H1 (cell line): ENCODE measurements at regions not wholly inside any gene's neighbourhood (a gene's known extent, or its start where the extent isn't known, plus 50 kb on each side); places are given as distances from the start of the nearest gene placed in this dataset.

Experiments used
- CTCF ChIA-PET: fragments of 300-600 bp; sonication (Branson Sonifier 250); formaldehyde crosslinking; loops from one replicate; lab custom pipeline; 2021; ENCODE audit not compliant: partially characterized antibody; lab: Charles Lee
- POLR2A ChIA-PET: fragments of 300-600 bp; sonication (Branson Sonifier 250); formaldehyde crosslinking; loops from one replicate; lab custom pipeline; 2021; ENCODE audit warnings: inconsistent platforms; ENCODE audit not compliant: partially characterized antibody; lab: Charles Lee
- DNase-seq, 2 experiments: peaks; one replicate each; pipeline versions ENCODE4 v3.0.0 to v3.0.0-alpha.2; 2010 to 2022; ENCODE audit warnings: low spot score in 2 of 2, low read depth in 1 of 2, mixed read lengths in 1 of 2
- FAIRE-seq: peaks from 2 replicates; lab custom pipeline; 2011; peaks lifted over from hg19 to GRCh38; lab: Jason Lieb, UNC
- H2AFZ ChIP-seq: 2 replicates; pipeline ENCODE4 v1.8.1; 2012; ENCODE audit warnings: low read length, inconsistent platforms
- H2AK5ac ChIP-seq: 2 replicates; pipeline ENCODE4 v1.6.1; 2013; ENCODE audit warnings: low read depth, low read length
- H2BK120ac ChIP-seq: replicated peaks from 2 replicates; pipeline ENCODE3; 2013; ENCODE audit warnings: low read depth, low read length, inconsistent platforms
- H2BK12ac ChIP-seq: 2 replicates; pipeline ENCODE4 v1.6.1; 2013; ENCODE audit warnings: low read depth, low read length
- H2BK15ac ChIP-seq: 2 replicates; pipeline ENCODE4 v1.6.1; 2013; ENCODE audit warnings: low read length
- H2BK20ac ChIP-seq: 2 replicates; pipeline ENCODE4 v1.6.1; 2013; ENCODE audit warnings: low read length
- H2BK5ac ChIP-seq: 2 replicates; pipeline ENCODE4 v1.6.1; 2013; ENCODE audit warnings: low read depth, low read length
- H3K14ac ChIP-seq: 2 replicates; pipeline ENCODE4 v1.6.1; 2013; ENCODE audit warnings: inconsistent platforms; ENCODE audit not compliant: insufficient read length
- H3K18ac ChIP-seq: 2 replicates; pipeline ENCODE4 v1.6.1; 2013; ENCODE audit warnings: low read length; ENCODE audit errors: extremely low read depth
- H3K23ac ChIP-seq: 2 replicates; pipeline ENCODE4 v1.6.1; 2013; ENCODE audit warnings: inconsistent platforms; ENCODE audit not compliant: insufficient read length
- H3K23me2 ChIP-seq: 2 replicates; pipeline ENCODE4 v1.6.1; 2013; ENCODE audit warnings: low read depth, low read length
- H3K27ac ChIP-seq: 2 replicates; pipeline ENCODE4 v1.6.1; 2011; ENCODE audit warnings: low read depth, low read length, inconsistent platforms
- H3K27me3 ChIP-seq, 4 experiments: replicated peaks in 1 of 4; 1 replicate in 1 of 4; 2 replicates in 3 of 4; pipeline versions ENCODE4 v1.6.1 to v1.8.1; 2011 to 2013; ENCODE audit warnings: low read length in 3 of 4, mild to moderate bottlenecking in 3 of 4, inconsistent platforms in 2 of 4, mixed read lengths in 2 of 4, moderate library complexity in 1 of 4; ENCODE audit not compliant: control insufficient read depth in 3 of 4, insufficient read depth in 3 of 4; ENCODE audit errors: extremely low read depth in 1 of 4
- H3K36me3 ChIP-seq, 4 experiments: 2 replicates each; pipeline versions ENCODE4 v1.6.1 to v1.8.1; 2011 to 2013; ENCODE audit warnings: mild to moderate bottlenecking in 4 of 4, low read length in 3 of 4, moderate library complexity in 2 of 4, control low read depth in 1 of 4, inconsistent platforms in 1 of 4; ENCODE audit not compliant: insufficient read depth in 4 of 4, control insufficient read depth in 2 of 4
- H3K4ac ChIP-seq: replicated peaks from 2 replicates; pipeline ENCODE3; 2013; ENCODE audit warnings: low read length, low read depth, mixed read lengths, inconsistent platforms; ENCODE audit not compliant: insufficient read length
- H3K4me1 ChIP-seq, 4 experiments: replicated peaks in 1 of 4; 1 replicate in 1 of 4; 2 replicates in 3 of 4; pipeline versions ENCODE4 v1.6.1 to v1.8.1; 2011 to 2013; ENCODE audit warnings: low read length in 3 of 4, inconsistent platforms in 2 of 4, mixed read lengths in 1 of 4; ENCODE audit not compliant: insufficient read depth in 4 of 4, control insufficient read depth in 3 of 4
- H3K4me2 ChIP-seq, 2 experiments: 2 replicates each; pipeline versions ENCODE4 v1.6.1 to v1.8.1; 2011 to 2013; ENCODE audit warnings: low read depth in 2 of 2, low read length in 2 of 2, control low read depth in 1 of 2, inconsistent platforms in 1 of 2, mild to moderate bottlenecking in 1 of 2; ENCODE audit not compliant: insufficient read depth in 1 of 2
- H3K4me3 ChIP-seq, 4 experiments: fragments of 200-600, 300-600 bp in 1 of 4; sonication (generic), shearing (Covaris generic), sonication (Bioruptor Twin) in 1 of 4; 2 replicates each; pipeline versions ENCODE4 v1.5.1 to v1.8.1; 2011 to 2016; ENCODE audit warnings: low read length in 4 of 4, low read depth in 3 of 4, control low read depth in 2 of 4, inconsistent platforms in 2 of 4, mild to moderate bottlenecking in 2 of 4, mixed read lengths in 1 of 4, moderate library complexity in 1 of 4; ENCODE audit not compliant: insufficient read depth in 2 of 4; ENCODE audit errors: extremely low read depth in 1 of 4
- H3K56ac ChIP-seq: replicated peaks from 2 replicates; pipeline ENCODE3; 2013; ENCODE audit warnings: low read depth, mild to moderate bottlenecking, mixed read lengths, low read length, inconsistent platforms; ENCODE audit not compliant: insufficient read length
- H3K79me1 ChIP-seq: 2 replicates; pipeline ENCODE4 v1.6.1; 2013; ENCODE audit warnings: low read depth, low read length, control low read depth
- H3K79me2 ChIP-seq, 2 experiments: 2 replicates each; pipeline versions ENCODE4 v1.6.1 to v1.8.1; 2012 to 2013; ENCODE audit warnings: low read length in 2 of 2, mild to moderate bottlenecking in 2 of 2, inconsistent platforms in 1 of 2; ENCODE audit not compliant: insufficient read depth in 2 of 2, control insufficient read depth in 1 of 2
- H3K9ac ChIP-seq, 4 experiments: replicated peaks in 1 of 4; 1 replicate in 1 of 4; 2 replicates in 3 of 4; pipeline versions ENCODE4 v1.6.1 to v1.8.1; 2011 to 2013; ENCODE audit warnings: low read depth in 3 of 4, low read length in 3 of 4, control low read depth in 2 of 4, mild to moderate bottlenecking in 2 of 4, moderate library complexity in 2 of 4, inconsistent platforms in 1 of 4; ENCODE audit errors: extremely low read depth in 1 of 4
- H3K9me3 ChIP-seq, 2 experiments: 2 replicates each; pipeline versions ENCODE4 v1.6.1 to v1.8.1; 2012 to 2013; ENCODE audit warnings: mild to moderate bottlenecking in 2 of 2, moderate library complexity in 2 of 2, control low read depth in 1 of 2, inconsistent platforms in 1 of 2, low read depth in 1 of 2, low read length in 1 of 2, mixed read lengths in 1 of 2; ENCODE audit not compliant: insufficient read depth in 2 of 2
- H4K20me1 ChIP-seq, 2 experiments: replicated peaks in 1 of 2; 2 replicates each; pipeline versions ENCODE3 to v1.8.1; 2011 to 2013; ENCODE audit warnings: inconsistent platforms in 2 of 2, low read length in 2 of 2, mild to moderate bottlenecking in 1 of 2; ENCODE audit not compliant: insufficient read depth in 2 of 2, control insufficient read depth in 1 of 2
- H4K5ac ChIP-seq: 2 replicates; pipeline ENCODE4 v1.6.1; 2013; ENCODE audit warnings: low read length, low read depth, mixed read lengths, inconsistent platforms; ENCODE audit not compliant: insufficient read length
- H4K8ac ChIP-seq: 2 replicates; pipeline ENCODE4 v1.8.0; 2013; ENCODE audit warnings: mild to moderate bottlenecking, moderate library complexity, low read length, inconsistent platforms; ENCODE audit not compliant: insufficient read depth; ENCODE audit errors: extremely low read depth
- H4K91ac ChIP-seq: replicated peaks from 2 replicates; pipeline ENCODE3; 2013; ENCODE audit warnings: low read length, mixed read lengths, inconsistent platforms; ENCODE audit not compliant: insufficient read length
- CTBP2 ChIP-seq: IDR thresholded peaks from 2 replicates; pipeline ENCODE4 v1.7.0; 2011; ENCODE audit warnings: borderline replicate concordance, mild to moderate bottlenecking, moderate library complexity, mixed read lengths, low read length; ENCODE audit not compliant: insufficient read depth, insufficient read length
- FOSL1 ChIP-seq: IDR thresholded peaks from 2 replicates; pipeline ENCODE4 v1.6.1; 2011; ENCODE audit warnings: mild to moderate bottlenecking, low read depth, low read length, moderate library complexity; ENCODE audit not compliant: insufficient read depth
- HDAC2 ChIP-seq, 2 experiments: fragments of 300-600 bp in 1 of 2; sonication (generic) in 1 of 2; IDR thresholded peaks; 2 replicates each; pipeline ENCODE4 v1.6.1; 2011 to 2012; ENCODE audit warnings: low read depth in 2 of 2, low read length in 2 of 2, mild to moderate bottlenecking in 2 of 2, moderate library complexity in 2 of 2, borderline replicate concordance in 1 of 2, inconsistent platforms in 1 of 2
- KDM4A ChIP-seq: IDR thresholded peaks from one replicate; pipeline ENCODE4 v1.7.1; 2012; ENCODE audit warnings: low read depth, mild to moderate bottlenecking, moderate library complexity, low read length, inconsistent platforms; ENCODE audit not compliant: severe bottlenecking
- NANOG ChIP-seq: IDR thresholded peaks from 2 replicates; pipeline ENCODE4 v1.6.1; 2011; ENCODE audit warnings: low read length, low read depth, mild to moderate bottlenecking, inconsistent platforms; ENCODE audit not compliant: insufficient read depth, poor library complexity, severe bottlenecking
- PHF8 ChIP-seq: fragments of 200-600 bp; sonication (generic); conservative IDR thresholded peaks from 2 replicates; pipeline ENCODE4 v1.7.1; 2012; ENCODE audit warnings: low read depth, mild to moderate bottlenecking, inconsistent platforms, low read length, moderate library complexity
- POU5F1 ChIP-seq: IDR thresholded peaks from 2 replicates; pipeline ENCODE4 v1.6.1; 2011; ENCODE audit warnings: low read depth, mild to moderate bottlenecking, low read length, moderate library complexity
- TBP ChIP-seq: IDR thresholded peaks from 2 replicates; pipeline ENCODE4 v1.6.1; 2011; ENCODE audit warnings: low read depth, low read length, improper control_type of control experiment
- WGBS, 2 experiments: shearing (Covaris generic) in 1 of 2; methylation state at CpG; one replicate each; pipeline versions ENCODE4 v1.1.6 to v1.1.7; 2013 to 2015; ENCODE audit warnings: low lambda C conversion rate in 2 of 2, mixed read lengths in 2 of 2, inconsistent platforms in 1 of 2, low coverage in 1 of 2, missing lambda C conversion rate in 1 of 2; ENCODE audit not compliant: insufficient replicate concordance in 2 of 2, insufficient coverage in 1 of 2, insufficient read length in 1 of 2; ENCODE audit errors: extremely low coverage in 1 of 2, missing lambda C conversion rate in 1 of 2; 5-methylcytosine and 5-hydroxymethylcytosine counted together
- TF ChIP-seq, protein P1 (sequence below): IDR thresholded peaks from 2 replicates; pipeline ENCODE4 v1.6.1; 2012; ENCODE audit warnings: inconsistent platforms

DNA sequence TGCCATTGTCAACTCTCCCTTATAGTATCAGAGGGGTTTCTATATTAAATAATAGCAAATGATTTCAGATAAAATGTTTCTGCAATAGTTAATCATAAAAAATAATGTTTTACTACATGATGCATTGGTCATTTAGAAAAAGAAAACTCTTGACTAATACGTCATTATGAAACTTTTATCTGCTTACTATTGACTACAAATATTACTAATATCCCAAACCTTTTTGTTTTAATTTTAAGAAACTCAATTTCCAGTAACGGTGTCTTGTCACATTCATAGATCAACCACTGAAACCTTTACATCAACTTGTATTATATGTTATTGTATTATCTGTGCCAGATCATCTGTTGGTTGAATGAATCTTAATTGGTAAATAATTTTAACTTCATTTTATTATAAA, 482.9 kb upstream of the SLC35B3 start:
- Histone ChIP-seq H3K79me2 (no peaks in the 10 kb centered on the region), H4K5ac (no peak overlapping the region), H2BK12ac (no peak overlapping the region), H2AFZ (no peak overlapping the region), H3K9me3 (no peaks in the 10 kb centered on the region; a peak in 1 of 4 replicates), H3K9ac (no peak overlapping the region), H3K56ac (no peak overlapping the region), H3K4me3 (no peak overlapping the region), H4K91ac (no peak overlapping the region), H2BK15ac (no peak overlapping the region), H3K23ac (no peak overlapping the region), H3K36me3 (no peaks in the 10 kb centered on the region), H4K8ac (no peak overlapping the region), H3K14ac (no peak overlapping the region), H3K18ac (no peak overlapping the region), H3K4me1 (no peaks in the 10 kb centered on the region), H3K4me2 (no peak overlapping the region), H2BK120ac (no peak overlapping the region), H3K79me1 (no peaks in the 10 kb centered on the region), H2BK20ac (no peak overlapping the region), H3K27me3 (no peaks in the 10 kb centered on the region), H2AK5ac (no peak overlapping the region), H3K23me2 (no peaks in the 10 kb centered on the region), H4K20me1 (no peaks in the 10 kb centered on the region), H3K27ac (no peak overlapping the region), H3K4ac (no peak overlapping the region), H2BK5ac (no peak overlapping the region)
- POLR2A ChIA-PET: no interaction called here
- TF ChIP-seq POU5F1: no peak
- TF ChIP-seq NANOG: no peak
- no peak for TF ChIP-seq PHF8
- TF ChIP-seq TBP: no peak
- no peak for TF ChIP-seq HDAC2 (IDR thresholded peaks at IDR 0.05; ENCODE audit: borderline replicate concordance in 1 of 2, low read depth in 2 of 2, low read length in 2 of 2)
- no peak for TF ChIP-seq CTBP2
- TF ChIP-seq KDM4A: no peak
- TF ChIP-seq FOSL1: no peak
- TF ChIP-seq, protein P1, sequence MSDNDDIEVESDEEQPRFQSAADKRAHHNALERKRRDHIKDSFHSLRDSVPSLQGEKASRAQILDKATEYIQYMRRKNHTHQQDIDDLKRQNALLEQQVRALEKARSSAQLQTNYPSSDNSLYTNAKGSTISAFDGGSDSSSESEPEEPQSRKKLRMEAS: no peak
- DNase-seq: no peak
- CTCF ChIA-PET: no interaction called here
- FAIRE-seq: no peak
- 89% methylated on average over 2 of the region's 2 CpGs; no CpG with 5 or more reads in 1 of the 2 experiments for WGBS, 2 experiments
